SK-N-SH treated with all-trans-retinoic acid at 6 μM for 48 hours (cell line): ENCODE measurements at regions not wholly inside any gene's neighbourhood (a gene's known extent, or its start where the extent isn't known, plus 50 kb on each side); places are given as distances from the start of the nearest gene placed in this dataset.

Experiments used
- GLIS3 ChIP-seq: fragments of 250-450 bp; sonication (Bioruptor Pico); IDR thresholded peaks from 2 replicates; pipeline ENCODE4 v1.5.0; 2020; ENCODE audit warnings: mild to moderate bottlenecking, moderate library complexity
- ISL1 ChIP-seq: fragments of 250-450 bp; sonication (Bioruptor Pico); IDR thresholded peaks from 2 replicates; pipeline ENCODE4 v2.1.2; 2022; ENCODE audit warnings: mild to moderate bottlenecking, moderate library complexity
- POU6F1 ChIP-seq: fragments of 250-450 bp; sonication (Bioruptor Pico); IDR thresholded peaks from 2 replicates; pipeline ENCODE4 v1.8.0; 2021; ENCODE audit warnings: low read depth, mild to moderate bottlenecking, moderate library complexity, borderline replicate concordance
- TCF4 ChIP-seq: fragments of 250-450 bp; sonication (Bioruptor Pico); IDR thresholded peaks from 2 replicates; pipeline ENCODE4 v1.8.0; 2021; ENCODE audit warnings: mild to moderate bottlenecking, moderate library complexity, borderline replicate concordance

- TF ChIP-seq POU6F1 (no peak), GLIS3 (CRISPR knock-in tag) (no peak), TCF4 (CRISPR knock-in tag) (no peak), ISL1 (CRISPR knock-in tag) (no peak)
Observed at GRCh38 chr3:86451749-86452148, 539.2 kb downstream of the VGLL3 start.
